ENCODE measurements at regions not wholly inside any gene's neighbourhood (a gene's known extent, or its start where the extent isn't known, plus 50 kb on each side); places are given as distances from the start of the nearest gene placed in this dataset.

DNA sequence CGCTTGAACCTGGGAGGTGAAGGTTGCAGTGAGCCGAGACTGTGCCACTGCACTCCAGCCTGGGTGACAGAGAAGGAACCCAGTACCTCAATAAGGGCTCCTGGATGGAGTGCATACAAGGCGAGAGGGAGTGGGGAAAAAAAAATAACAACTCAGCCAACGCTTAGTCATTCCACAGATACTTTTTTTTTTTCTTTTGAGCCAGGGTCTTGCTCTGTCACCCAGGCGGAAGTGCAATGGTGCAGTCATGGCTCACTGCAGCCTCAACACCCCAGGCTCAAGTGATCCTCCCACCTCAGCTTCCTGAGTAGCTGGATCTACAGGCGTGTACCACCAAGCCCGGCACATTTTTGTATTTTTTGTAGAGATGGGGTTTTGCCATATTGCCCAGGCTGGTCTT lies 59.5 kb upstream of the GGTA1 start (continued):
- TF ChIP-seq EP300 (IDR thresholded peaks at IDR 0.05; ENCODE audit: borderline replicate concordance in 1 of 2, low read depth in 2 of 2, low read length in 2 of 2) (no peak), SIRT6 (IDR thresholded peaks at IDR 0.05; ENCODE audit: low read length) (no peak)
